H9 (cell line): ENCODE measurements at regions not wholly inside any gene's neighbourhood (a gene's known extent, or its start where the extent isn't known, plus 50 kb on each side); places are given as distances from the start of the nearest gene placed in this dataset.

Experiments
- DNase-seq: peaks from one replicate; pipeline ENCODE4 v3.0.0-alpha.2; 2017
- H2AFZ ChIP-seq: one replicate; pipeline ENCODE4 v1.6.1; 2013; ENCODE audit warnings: mild to moderate bottlenecking, low read length, control low read depth, moderate library complexity
- H2AK5ac ChIP-seq: 2 replicates; pipeline ENCODE4 v1.6.1; 2013; ENCODE audit warnings: low read length, control low read depth, mixed read lengths; ENCODE audit not compliant: insufficient read length
- H2BK120ac ChIP-seq: one replicate; pipeline ENCODE4 v1.6.1; 2013; ENCODE audit warnings: low read depth, mild to moderate bottlenecking, low read length, control low read depth, inconsistent platforms; ENCODE audit not compliant: poor library complexity, severe bottlenecking
- H2BK12ac ChIP-seq: 2 replicates; pipeline ENCODE4 v1.6.1; 2013; ENCODE audit warnings: low read length, control low read depth, mixed read lengths, low read depth; ENCODE audit not compliant: insufficient read length
- H2BK15ac ChIP-seq: 2 replicates; pipeline ENCODE4 v1.6.1; 2013; ENCODE audit warnings: low read depth, low read length, control low read depth
- H2BK20ac ChIP-seq: one replicate; pipeline ENCODE4 v1.6.1; 2013; ENCODE audit warnings: low read depth, mild to moderate bottlenecking, low read length, control low read depth, inconsistent platforms; ENCODE audit not compliant: poor library complexity, severe bottlenecking
- H2BK5ac ChIP-seq: 2 replicates; pipeline ENCODE4 v1.6.1; 2013; ENCODE audit warnings: low read length, control low read depth, mixed read lengths; ENCODE audit not compliant: insufficient read length
- H3K14ac ChIP-seq: 2 replicates; pipeline ENCODE4 v1.6.1; 2013; ENCODE audit warnings: low read length, control low read depth; ENCODE audit not compliant: insufficient read depth
- H3K18ac ChIP-seq: 2 replicates; pipeline ENCODE4 v1.6.1; 2013; ENCODE audit warnings: low read depth, mild to moderate bottlenecking, mixed read lengths, low read length, control low read depth; ENCODE audit not compliant: insufficient read length
- H3K23ac ChIP-seq: 2 replicates; pipeline ENCODE4 v1.6.1; 2013; ENCODE audit warnings: low read length, control low read depth, mixed read lengths, low read depth; ENCODE audit not compliant: insufficient read length
- H3K23me2 ChIP-seq: 2 replicates; pipeline ENCODE4 v1.6.1; 2013; ENCODE audit warnings: low read depth, mild to moderate bottlenecking, mixed read lengths, low read length, control low read depth; ENCODE audit not compliant: insufficient read length, poor library complexity, severe bottlenecking
- H3K27ac ChIP-seq: 2 replicates; pipeline ENCODE4 v1.5.1; 2013; ENCODE audit warnings: low read length, control low read depth, mixed read lengths, low read depth; ENCODE audit not compliant: insufficient read length
- H3K27me3 ChIP-seq: 2 replicates; pipeline ENCODE4 v1.6.1; 2013; ENCODE audit warnings: low read length, control low read depth, inconsistent platforms; ENCODE audit not compliant: insufficient read depth
- H3K4ac ChIP-seq: 2 replicates; pipeline ENCODE4 v1.6.1; 2013; ENCODE audit warnings: low read depth, mild to moderate bottlenecking, control low read depth, inconsistent platforms, low read length, moderate library complexity
- H3K4me1 ChIP-seq: 2 replicates; pipeline ENCODE4 v1.6.1; 2013; ENCODE audit warnings: low read length, control low read depth, inconsistent platforms; ENCODE audit not compliant: insufficient read depth
- H3K4me2 ChIP-seq: 2 replicates; pipeline ENCODE4 v1.6.1; 2013; ENCODE audit warnings: low read length, control low read depth, mixed read lengths; ENCODE audit not compliant: insufficient read length, insufficient read depth
- H3K56ac ChIP-seq: 2 replicates; pipeline ENCODE4 v1.6.1; 2013; ENCODE audit warnings: low read depth, mild to moderate bottlenecking, mixed read lengths, low read length, control low read depth; ENCODE audit not compliant: insufficient read length
- H3K79me1 ChIP-seq: 2 replicates; pipeline ENCODE4 v1.6.1; 2013; ENCODE audit warnings: low read depth, mild to moderate bottlenecking, moderate library complexity, low read length, control low read depth, inconsistent platforms; ENCODE audit not compliant: insufficient read depth, poor library complexity, severe bottlenecking
- H3K79me2 ChIP-seq: 2 replicates; pipeline ENCODE4 v1.6.1; 2013; ENCODE audit warnings: low read length, control low read depth, inconsistent platforms; ENCODE audit not compliant: insufficient read depth
- H3K9ac ChIP-seq: 2 replicates; pipeline ENCODE4 v1.6.1; 2013; ENCODE audit warnings: low read length, control low read depth, mixed read lengths; ENCODE audit not compliant: insufficient read length; ENCODE audit errors: extremely low read depth
- H3K9me3 ChIP-seq: one replicate; pipeline ENCODE4 v1.6.1; 2013; ENCODE audit warnings: low read depth, low read length, inconsistent platforms; ENCODE audit not compliant: control insufficient read depth
- H3T11ph ChIP-seq: one replicate; pipeline ENCODE4 v1.6.1; 2013; ENCODE audit warnings: mild to moderate bottlenecking, low read length, control low read depth, inconsistent platforms
- H4K20me1 ChIP-seq: one replicate; pipeline ENCODE4 v1.6.1; 2013; ENCODE audit not compliant: control insufficient read depth, insufficient read length, insufficient read depth
- H4K5ac ChIP-seq: 2 replicates; pipeline ENCODE4 v1.6.1; 2013; ENCODE audit warnings: low read depth, mild to moderate bottlenecking, mixed read lengths, low read length, control low read depth; ENCODE audit not compliant: insufficient read length
- H4K8ac ChIP-seq: replicated peaks from 2 replicates; pipeline ENCODE4 v1.6.1; 2013; ENCODE audit warnings: low read length, control low read depth, mixed read lengths, low read depth; ENCODE audit not compliant: insufficient read length
- H4K91ac ChIP-seq: 2 replicates; pipeline ENCODE4 v1.6.1; 2013; ENCODE audit warnings: low read depth, mild to moderate bottlenecking, moderate library complexity, mixed read lengths, low read length, control low read depth; ENCODE audit not compliant: insufficient read length
- H3K27ac Mint-ChIP-seq, 3 experiments: 2 replicates in 2 of 3; 3 replicates in 1 of 3; pipeline ENCODE4 v1.8.0; 2020 to 2021; ENCODE audit warnings: mixed read lengths in 3 of 3, mild to moderate bottlenecking in 1 of 3, moderate library complexity in 1 of 3
- H3K27me3 Mint-ChIP-seq: 2 replicates; pipeline ENCODE4 v1.8.0; 2021; ENCODE audit warnings: low read depth, mild to moderate bottlenecking, moderate library complexity, mixed read lengths
- H3K36me3 Mint-ChIP-seq, 3 experiments: 2 replicates in 2 of 3; 3 replicates in 1 of 3; pipeline ENCODE4 v1.8.0; 2020 to 2021; ENCODE audit warnings: low read depth in 3 of 3, mixed read lengths in 3 of 3; ENCODE audit not compliant: insufficient read depth in 1 of 3
- H3K4me1 Mint-ChIP-seq, 2 experiments: 2 replicates each; pipeline ENCODE4 v1.8.0; 2020; ENCODE audit warnings: mixed read lengths in 2 of 2
- H3K4me3 Mint-ChIP-seq, 2 experiments: 2 replicates in 1 of 2; 3 replicates in 1 of 2; pipeline ENCODE4 v1.8.0; 2020 to 2021; ENCODE audit warnings: mild to moderate bottlenecking in 2 of 2, mixed read lengths in 2 of 2, moderate library complexity in 1 of 2
- H3K9me3 Mint-ChIP-seq, 2 experiments: 2 replicates in 1 of 2; 3 replicates in 1 of 2; pipeline ENCODE4 v1.8.0; 2020; ENCODE audit warnings: mild to moderate bottlenecking in 2 of 2, mixed read lengths in 2 of 2, moderate library complexity in 1 of 2
- WGBS: extraction: QIAGEN DNeasy Blood & Tissue Kit; methylation state at CpG from one replicate; pipeline ENCODE4 v1.1.7; 2013; ENCODE audit warnings: missing lambda C conversion rate, low lambda C conversion rate, mixed read lengths; ENCODE audit not compliant: insufficient read length; ENCODE audit errors: extremely low coverage; 5-methylcytosine and 5-hydroxymethylcytosine counted together
- TF ChIP-seq, protein P1 (sequence below): fragments of 200-600 bp; sonication (generic); conservative IDR thresholded peaks from 3 replicates; pipeline ENCODE4 v1.8.0; 2021; ENCODE audit warnings: antibody characterized with exemption, mild to moderate bottlenecking

DNA sequence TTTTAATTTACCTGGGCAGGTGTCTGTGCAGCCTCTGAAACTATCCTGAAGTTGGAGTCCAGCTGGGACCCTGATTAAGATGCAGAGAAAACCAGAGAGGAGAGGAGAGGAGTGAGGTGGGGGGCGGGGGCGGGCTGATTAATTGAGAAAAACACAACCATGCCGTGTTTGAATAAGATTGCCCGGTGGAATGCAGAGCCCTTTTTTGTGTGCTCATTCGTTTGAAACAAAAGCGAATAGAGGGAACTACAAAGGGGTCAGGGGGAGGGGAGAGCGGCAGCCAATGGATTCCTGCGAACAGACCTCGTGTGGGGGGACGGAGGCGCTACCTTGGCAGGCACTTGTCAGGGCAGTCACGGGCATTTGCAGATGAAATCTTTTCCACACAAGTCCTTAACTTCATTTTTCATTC, 355.8 kb downstream of the SOX9 start:
- Histone ChIP-seq H4K8ac (no peak overlapping the region), H3K23ac (no peak overlapping the region), H3K79me2 (no peaks in the 10 kb centered on the region), H4K20me1 (no peaks in the 10 kb centered on the region), H3K56ac (no peak overlapping the region), H2AK5ac (no peak overlapping the region), H3K23me2 (no peaks in the 10 kb centered on the region), H4K91ac (no peak overlapping the region), H2BK12ac (no peak overlapping the region), H3K27me3 (no peaks in the 10 kb centered on the region), H3T11ph (no peak overlapping the region), H3K9ac (no peak overlapping the region), H3K4me1 (peaks cover 20% of the 10 kb centered on the region), H2BK5ac (no peak overlapping the region), H3K18ac (peak overlapping the region; percentile 79), H3K79me1 (no peaks in the 10 kb centered on the region), H4K5ac (no peak overlapping the region), H2BK20ac (no peak overlapping the region), H3K27ac (peak overlapping the region; percentile 85), H2BK15ac (no peak overlapping the region), H3K4me2 (peak overlapping the region; percentile 14), H3K9me3 (no peaks in the 10 kb centered on the region), H3K14ac (no peak overlapping the region; the same call in 1 of the 2 replicates), H3K4ac (no peak overlapping the region; the same call in 1 of the 2 replicates), H2AFZ (no peak overlapping the region), H2BK120ac (peak overlapping the region; percentile 51)
- DNase-seq, result peak; percentile 93
- Mint-ChIP-seq H3K27me3 (peaks cover 2% of the 10 kb centered on the region; the same call in 1 of the 2 replicates), H3K27ac (peak overlapping the region; percentile 94 to 100 (median 98)), H3K9me3 (peaks cover 0 to 5% of the 10 kb centered on the region in 2 experiments; a peak in 3 of 5 replicates), H3K36me3 (peaks cover 0 to 9% (median 2%) of the 10 kb centered on the region in 3 experiments; a peak in 2 of 7 replicates), H3K4me3 (peak overlapping the region; percentile 40 to 62), H3K4me1 (peaks cover 51 to 54% of the 10 kb centered on the region in 2 experiments)
- no CpG with 5 or more reads among the region's 12 CpGs for WGBS
- TF ChIP-seq, protein P1, sequence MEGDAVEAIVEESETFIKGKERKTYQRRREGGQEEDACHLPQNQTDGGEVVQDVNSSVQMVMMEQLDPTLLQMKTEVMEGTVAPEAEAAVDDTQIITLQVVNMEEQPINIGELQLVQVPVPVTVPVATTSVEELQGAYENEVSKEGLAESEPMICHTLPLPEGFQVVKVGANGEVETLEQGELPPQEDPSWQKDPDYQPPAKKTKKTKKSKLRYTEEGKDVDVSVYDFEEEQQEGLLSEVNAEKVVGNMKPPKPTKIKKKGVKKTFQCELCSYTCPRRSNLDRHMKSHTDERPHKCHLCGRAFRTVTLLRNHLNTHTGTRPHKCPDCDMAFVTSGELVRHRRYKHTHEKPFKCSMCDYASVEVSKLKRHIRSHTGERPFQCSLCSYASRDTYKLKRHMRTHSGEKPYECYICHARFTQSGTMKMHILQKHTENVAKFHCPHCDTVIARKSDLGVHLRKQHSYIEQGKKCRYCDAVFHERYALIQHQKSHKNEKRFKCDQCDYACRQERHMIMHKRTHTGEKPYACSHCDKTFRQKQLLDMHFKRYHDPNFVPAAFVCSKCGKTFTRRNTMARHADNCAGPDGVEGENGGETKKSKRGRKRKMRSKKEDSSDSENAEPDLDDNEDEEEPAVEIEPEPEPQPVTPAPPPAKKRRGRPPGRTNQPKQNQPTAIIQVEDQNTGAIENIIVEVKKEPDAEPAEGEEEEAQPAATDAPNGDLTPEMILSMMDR, result no peak
